Heart right ventricle (tissue), 16 donors: ENCODE measurements at regions not wholly inside any gene's neighbourhood (a gene's known extent, or its start where the extent isn't known, plus 50 kb on each side); places are given as distances from the start of the nearest gene placed in this dataset.

ENCODE experiments used
- ATAC-seq, 8 donors: fragments of 200-7000 bp; cut with Tn5 transposase; one replicate each; pipeline ENCODE4 v1.9.1; 2020; ENCODE audit warnings: mild to moderate bottlenecking in 8 of 8, moderate library complexity in 8 of 8, moderate number of reproducible peaks in 1 of 8
- DNase-seq, 2 donors: peaks; one replicate each; pipeline ENCODE4 v3.0.0-alpha.2; 2020
- H3K27ac ChIP-seq, 10 donors: fragments of 200-600 bp; sonication (generic) in 2 of 10; one replicate each; pipeline versions ENCODE4 v1.5.0 to v1.8.0; 2020 to 2022; ENCODE audit warnings: mild to moderate bottlenecking in 3 of 10
- H3K27me3 ChIP-seq, 7 donors: fragments of 200-600 bp; one replicate each; pipeline ENCODE4 v1.8.0; 2021 to 2022; ENCODE audit warnings: mild to moderate bottlenecking in 2 of 7
- H3K36me3 ChIP-seq, 9 donors: fragments of 200-600 bp; sonication (generic) in 1 of 9; one replicate each; pipeline versions ENCODE4 v1.5.0 to v1.8.0; 2020 to 2022; ENCODE audit warnings: mild to moderate bottlenecking in 2 of 9
- H3K4me1 ChIP-seq, 9 donors: fragments of 200-600 bp; sonication (generic) in 1 of 9; one replicate each; pipeline versions ENCODE4 v1.5.0 to v1.8.0; 2020 to 2022; ENCODE audit warnings: mild to moderate bottlenecking in 4 of 9
- H3K4me3 ChIP-seq, 10 donors: fragments of 200-600 bp; sonication (generic) in 2 of 10; one replicate each; pipeline versions ENCODE4 v1.5.0 to v1.8.0; 2020 to 2022; ENCODE audit warnings: mild to moderate bottlenecking in 7 of 10, moderate library complexity in 2 of 10
- H3K9me3 ChIP-seq, 11 donors: fragments of 200-600 bp in 10 of 11; sonication (generic) in 2 of 11; one replicate each; pipeline versions ENCODE4 v1.5.0 to v1.8.0; 2013 to 2022; ENCODE audit warnings: mild to moderate bottlenecking in 2 of 11, control low read depth in 1 of 11, moderate library complexity in 1 of 11
- WGBS, 2 donors: extraction: QIAGEN DNeasy Blood & Tissue Kit; methylation state at CpG; one replicate each; pipeline ENCODE4 v1.1.7; 2013; ENCODE audit warnings: inconsistent platforms in 1 of 2; 5-methylcytosine and 5-hydroxymethylcytosine counted together
- intact Hi-C, 10 donors: fragments of 100-400 bp; cut with DNase I; formaldehyde crosslinking; loops; one replicate each; pipeline versions ENCODE4 v1.11.1 to v1.14.2; 2022
- TF ChIP-seq, protein P1 (sequence below), 9 donors: fragments of 200-600 bp; sonication (generic) in 2 of 9; IDR thresholded peaks; one replicate each; pipeline versions ENCODE4 v1.5.0 to v1.8.0; 2021 to 2022; ENCODE audit warnings: antibody characterized with exemption in 9 of 9, mild to moderate bottlenecking in 5 of 9, moderate library complexity in 1 of 9
- donor health status: Arrhythmogenic right ventricular cardiomyopathy.
- donor health status: ischemic (EF 13 %, LVEDD 7.1; RV severe dilation, severe dysfunction).
- donor health status: healthy with polysubstance abuse.
- donor health status: DM: no; HTN: yes; CAD: no.
- donor health status: DM: no; HTN: no; CAD: no.
- donor health status: ischemic (EF 25% LVEDD 6.9; RV normal size, moderate dysfunction).
- donor health status: ischemic (EF 25% LVEDD 5.7; RV mildly dilated, moderate dysfunction).
- donor health status: healthy.
- donor health status: DM: yes; HTN: yes; CAD: no.
- donor health status: Ischemic cardiomyopathy.
- donor health status: ischemic (EF 35%, LVEDD 5.7; RV mildly dilated, moderate dysfunction).
- donor health status: nonischemic (EF 11% LVEDD 7.7; RV severe dilation, severe dysfunction).
- donor health status: DM: yes; HTN: yes; CAD: no.
- donor health status: PGD.
- donor health status: ischemic (EF 29% LVEDD 5.4; RV normal size, mild dysfunction).
- donor health status: nonischemic (EF 23%, LVEDD 6.1; RV moderate dilation, normal function).

DNA sequence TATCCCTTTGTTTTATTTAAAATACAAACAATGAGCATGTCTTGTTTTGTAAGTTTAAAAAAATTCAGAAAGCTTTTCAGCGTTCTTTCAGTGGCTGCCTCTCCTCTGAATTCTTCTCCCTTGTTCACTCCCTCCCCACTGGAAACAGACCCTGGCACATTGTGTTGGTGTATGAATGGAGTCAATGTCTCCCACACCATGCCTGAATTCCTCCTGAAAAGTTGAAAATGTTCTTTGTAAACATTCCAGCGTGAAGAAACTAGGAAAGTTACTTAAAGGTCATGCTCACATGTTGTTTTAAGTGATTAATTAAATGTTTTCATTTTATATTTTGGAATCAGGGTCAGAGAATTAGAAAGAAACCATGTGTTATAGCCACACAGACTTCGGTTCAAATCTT, 136.9 kb upstream of the DYNLRB2 start:
- WGBS, 2 donors = 44 to 66% methylated on average over 3 of the region's 3 CpGs
- Histone ChIP-seq H3K9me3 (no peaks in the 10 kb centered on the region), H3K4me3 (no peak overlapping the region), H3K27me3 (peaks cover 0 to 7% (median 0%) of the 10 kb centered on the region in 7 donors), H3K27ac (no peak overlapping the region), H3K36me3 (no peaks in the 10 kb centered on the region), H3K4me1 (no peaks in the 10 kb centered on the region)
- DNase-seq (no peak), ATAC-seq (no peak)
- TF ChIP-seq, protein P1, sequence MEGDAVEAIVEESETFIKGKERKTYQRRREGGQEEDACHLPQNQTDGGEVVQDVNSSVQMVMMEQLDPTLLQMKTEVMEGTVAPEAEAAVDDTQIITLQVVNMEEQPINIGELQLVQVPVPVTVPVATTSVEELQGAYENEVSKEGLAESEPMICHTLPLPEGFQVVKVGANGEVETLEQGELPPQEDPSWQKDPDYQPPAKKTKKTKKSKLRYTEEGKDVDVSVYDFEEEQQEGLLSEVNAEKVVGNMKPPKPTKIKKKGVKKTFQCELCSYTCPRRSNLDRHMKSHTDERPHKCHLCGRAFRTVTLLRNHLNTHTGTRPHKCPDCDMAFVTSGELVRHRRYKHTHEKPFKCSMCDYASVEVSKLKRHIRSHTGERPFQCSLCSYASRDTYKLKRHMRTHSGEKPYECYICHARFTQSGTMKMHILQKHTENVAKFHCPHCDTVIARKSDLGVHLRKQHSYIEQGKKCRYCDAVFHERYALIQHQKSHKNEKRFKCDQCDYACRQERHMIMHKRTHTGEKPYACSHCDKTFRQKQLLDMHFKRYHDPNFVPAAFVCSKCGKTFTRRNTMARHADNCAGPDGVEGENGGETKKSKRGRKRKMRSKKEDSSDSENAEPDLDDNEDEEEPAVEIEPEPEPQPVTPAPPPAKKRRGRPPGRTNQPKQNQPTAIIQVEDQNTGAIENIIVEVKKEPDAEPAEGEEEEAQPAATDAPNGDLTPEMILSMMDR (IDR thresholded peaks at IDR 0.05) = no peak
- intact Hi-C loops = no loop called here

DNA sequence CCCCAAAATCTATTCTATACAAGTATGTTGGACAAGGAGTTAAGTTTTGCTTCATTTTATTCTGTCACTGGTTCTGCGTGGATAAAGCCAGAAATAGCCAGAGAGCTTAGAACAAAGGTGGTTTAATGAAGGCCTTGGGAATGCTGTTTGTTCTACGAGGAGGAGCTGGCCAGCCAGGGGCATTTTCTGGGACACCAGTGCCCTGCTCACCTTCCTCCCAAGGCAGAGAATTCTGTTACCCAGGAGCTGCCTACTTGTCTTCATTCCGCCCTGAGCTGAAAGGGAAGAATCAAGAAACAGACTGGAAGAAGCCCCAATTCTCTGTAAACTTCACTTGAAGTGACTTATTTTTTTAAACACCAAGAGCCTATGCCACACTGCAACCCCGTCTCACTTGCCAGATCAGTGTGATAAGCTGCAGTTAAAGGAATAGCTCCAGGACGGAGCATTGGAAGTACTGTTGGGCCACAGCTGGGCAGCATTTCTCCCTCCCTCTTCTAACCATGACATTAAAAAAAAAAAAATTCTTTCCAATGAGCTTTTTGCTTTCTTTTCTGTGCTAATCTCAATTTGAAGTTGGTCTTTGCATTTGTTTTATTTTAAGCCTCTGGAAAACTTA, 149.8 kb upstream of the DYNLRB2 start:
- Histone ChIP-seq H3K4me1 (no peaks in the 10 kb centered on the region), H3K27me3 (peaks cover 0 to 8% (median 0%) of the 10 kb centered on the region in 7 donors), H3K27ac (no peak overlapping the region), H3K36me3 (no peaks in the 10 kb centered on the region), H3K4me3 (no peak overlapping the region), H3K9me3 (peaks cover 0 to 21% (median 0%) of the 10 kb centered on the region in 11 donors)
- TF ChIP-seq, protein P1 (IDR thresholded peaks at IDR 0.05) = no peak
- no peak for ATAC-seq
- 53 to 54% methylated on average over 5 of the region's 5 CpGs for WGBS, 2 donors
- no peak for DNase-seq
- intact Hi-C loops = no loop called here

DNA sequence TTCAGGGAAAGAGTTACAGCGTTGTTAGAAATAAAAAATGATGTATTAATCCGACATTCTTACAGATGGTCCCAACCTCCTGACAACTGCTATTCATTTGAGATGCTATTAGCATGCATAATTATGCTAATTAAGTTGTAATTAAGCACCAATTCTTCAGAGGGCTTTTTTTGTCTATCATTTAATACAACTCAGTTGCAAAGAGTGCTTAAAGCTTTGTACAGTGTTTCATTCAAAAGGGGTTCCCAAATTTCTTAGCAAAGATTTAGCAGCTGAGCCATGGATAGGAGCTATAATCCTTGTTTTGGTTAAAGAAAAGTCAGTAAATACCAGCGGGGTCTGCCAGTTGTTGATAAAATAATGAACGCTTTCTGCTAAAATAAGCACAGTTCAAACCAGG, 150.7 kb upstream of the DYNLRB2 start:
- Histone ChIP-seq H3K36me3 (no peaks in the 10 kb centered on the region), H3K27me3 (peaks cover 0 to 10% (median 0%) of the 10 kb centered on the region in 7 donors), H3K4me3 (no peak overlapping the region), H3K9me3 (peaks cover 0 to 15% (median 0%) of the 10 kb centered on the region in 11 donors), H3K4me1 (no peaks in the 10 kb centered on the region), H3K27ac (no peak overlapping the region)
- DNase-seq (no peak), ATAC-seq (no peak)
- 85 to 88% methylated on average over 4 of the region's 4 CpGs for WGBS, 2 donors
- TF ChIP-seq, protein P1 (IDR thresholded peaks at IDR 0.05) = no peak
- intact Hi-C loops = no loop called here

DNA sequence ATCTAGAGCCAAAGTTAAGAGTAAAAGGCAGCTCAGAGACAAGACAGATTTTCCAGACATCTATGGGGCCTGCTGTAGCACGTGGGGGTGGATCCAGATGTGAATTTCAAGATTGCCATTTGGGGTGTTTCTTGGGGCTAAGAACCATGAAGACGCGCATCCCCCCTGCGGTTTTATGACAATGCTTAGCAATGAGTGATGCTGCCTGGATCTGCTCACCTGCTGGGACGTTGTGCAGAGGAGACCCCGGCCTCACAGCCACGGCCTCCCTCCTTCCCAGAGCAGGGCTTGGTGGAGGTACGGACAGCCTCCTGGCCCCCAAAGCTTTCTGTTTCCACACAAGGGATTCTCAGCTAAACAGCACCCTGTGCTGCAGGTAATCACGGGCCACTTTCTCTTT, 151.5 kb upstream of the DYNLRB2 start:
- Histone ChIP-seq H3K4me3 (no peak overlapping the region), H3K9me3 (peaks cover 0 to 9% (median 0%) of the 10 kb centered on the region in 11 donors), H3K27ac (no peak overlapping the region), H3K36me3 (no peaks in the 10 kb centered on the region), H3K4me1 (no peaks in the 10 kb centered on the region), H3K27me3 (peaks cover 0 to 10% (median 0%) of the 10 kb centered on the region in 7 donors)
- intact Hi-C loops = no loop called here
- ATAC-seq (no peak), DNase-seq (no peak)
- WGBS, 2 donors = 64 to 65% methylated on average over 9 of the region's 9 CpGs
- TF ChIP-seq, protein P1 (IDR thresholded peaks at IDR 0.05) = no peak
